Ascending aorta (tissue), 2 donors: ENCODE measurements at regions not wholly inside any gene's neighbourhood (a gene's known extent, or its start where the extent isn't known, plus 50 kb on each side); places are given as distances from the start of the nearest gene placed in this dataset.

ENCODE experiments used
- DNase-seq, 2 donors: peaks; one replicate each; pipeline ENCODE4 v3.0.0-alpha.2; 2019; ENCODE audit warnings: low spot score in 2 of 2
- H3K27ac ChIP-seq, 2 donors: fragments of 200-600 bp; sonication (generic); one replicate each; pipeline ENCODE4 v1.5.1; 2016 to 2017; ENCODE audit warnings: mild to moderate bottlenecking in 1 of 2
- H3K27me3 ChIP-seq: fragments of 200-600 bp; sonication (generic); one replicate; pipeline ENCODE4 v1.5.1; 2017
- H3K36me3 ChIP-seq, 2 donors: fragments of 200-600 bp; sonication (generic); one replicate each; pipeline ENCODE4 v1.5.1; 2016
- H3K4me1 ChIP-seq, 2 donors: fragments of 200-600 bp; sonication (generic); one replicate each; pipeline ENCODE4 v1.5.1; 2016 to 2017; ENCODE audit warnings: mild to moderate bottlenecking in 1 of 2
- H3K4me3 ChIP-seq, 2 donors: fragments of 200-600 bp; sonication (generic); one replicate each; pipeline ENCODE4 v1.5.1; 2016 to 2017; ENCODE audit warnings: mild to moderate bottlenecking in 1 of 2
- H3K9me3 ChIP-seq, 2 donors: fragments of 200-600 bp; sonication (generic); one replicate each; pipeline ENCODE4 v1.5.1; 2016
- CTCF ChIP-seq, 3 experiments: fragments of 200-600 bp in 2 of 3; fragments of 450-650 bp in 1 of 3; sonication (generic) in 2 of 3; IDR thresholded peaks; one replicate each; pipeline ENCODE4 v1.5.1; 2016 to 2019; ENCODE audit warnings: antibody characterized with exemption in 3 of 3, mild to moderate bottlenecking in 1 of 3, moderate library complexity in 1 of 3
- intact Hi-C: fragments of 100-400 bp; cut with DNase I; formaldehyde crosslinking; loops from one replicate; pipeline ENCODE4 v1.15.1; 2023

DNA sequence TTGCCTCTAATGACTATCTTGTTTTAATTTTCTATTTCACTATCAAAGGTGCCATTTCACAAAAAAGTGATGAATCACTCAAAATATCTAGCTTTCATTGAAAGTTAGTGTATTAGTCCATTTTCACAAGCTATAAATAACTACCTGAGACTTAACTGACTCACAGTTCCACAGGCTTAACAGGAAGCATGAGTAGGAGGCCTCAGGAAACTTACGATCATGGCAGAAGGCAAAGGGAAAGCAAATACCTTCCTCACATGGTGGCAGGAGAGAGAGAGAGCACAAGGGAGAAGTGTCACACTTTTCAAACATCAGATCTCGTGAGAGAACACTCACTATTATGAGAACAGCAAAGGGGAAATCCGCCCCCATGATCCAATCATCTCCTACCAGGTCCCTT, 1220.4 kb upstream of the ZEB2 start:
- no peaks in the 10 kb centered on the region for H3K9me3 ChIP-seq
- no peaks in the 10 kb centered on the region for H3K4me1 ChIP-seq
- no peak overlapping the region for H3K4me3 ChIP-seq
- no peak for TF ChIP-seq CTCF (IDR thresholded peaks at IDR 0.05)
- no peak for DNase-seq
- intact Hi-C loops = no loop called here
- no peaks in the 10 kb centered on the region for H3K36me3 ChIP-seq
- H3K27me3 ChIP-seq = no peaks in the 10 kb centered on the region
- no peak overlapping the region for H3K27ac ChIP-seq

DNA sequence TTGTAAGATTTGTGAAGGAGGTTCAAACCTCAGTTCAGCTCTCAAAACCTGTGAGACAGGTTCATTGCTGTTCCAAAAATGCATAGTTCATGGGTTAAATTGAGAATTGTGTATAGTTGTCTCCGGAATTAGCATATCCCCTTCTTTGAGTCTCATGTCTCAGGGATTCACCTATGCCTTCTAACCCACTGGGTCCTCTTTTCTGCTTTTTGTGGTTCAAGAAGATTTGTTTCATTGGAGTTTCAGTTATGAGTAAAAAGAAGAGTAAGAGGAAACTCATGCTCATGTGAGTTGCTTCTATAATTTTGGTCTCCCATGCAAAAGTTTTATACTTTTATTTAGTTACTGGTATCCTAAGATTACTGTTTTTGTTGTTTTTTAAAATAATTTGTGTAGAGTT, 1219.8 kb upstream of the ZEB2 start:
- no peaks in the 10 kb centered on the region for H3K27me3 ChIP-seq
- H3K36me3 ChIP-seq = no peaks in the 10 kb centered on the region
- H3K27ac ChIP-seq = no peak overlapping the region
- intact Hi-C loops = no loop called here
- H3K4me1 ChIP-seq = no peaks in the 10 kb centered on the region
- no peak overlapping the region for H3K4me3 ChIP-seq
- TF ChIP-seq CTCF (IDR thresholded peaks at IDR 0.05) = no peak
- no peak for DNase-seq
- H3K9me3 ChIP-seq = no peaks in the 10 kb centered on the region

GRCh38 chr2:145736871-145737270, 1217.0 kb upstream of the ZEB2 start:
- intact Hi-C loops = no loop called here
- Histone ChIP-seq H3K4me3 (no peak overlapping the region), H3K9me3 (no peaks in the 10 kb centered on the region), H3K4me1 (no peaks in the 10 kb centered on the region), H3K27ac (no peak overlapping the region), H3K36me3 (no peaks in the 10 kb centered on the region), H3K27me3 (no peaks in the 10 kb centered on the region)
- no peak for TF ChIP-seq CTCF (IDR thresholded peaks at IDR 0.05)
- no peak for DNase-seq

DNA sequence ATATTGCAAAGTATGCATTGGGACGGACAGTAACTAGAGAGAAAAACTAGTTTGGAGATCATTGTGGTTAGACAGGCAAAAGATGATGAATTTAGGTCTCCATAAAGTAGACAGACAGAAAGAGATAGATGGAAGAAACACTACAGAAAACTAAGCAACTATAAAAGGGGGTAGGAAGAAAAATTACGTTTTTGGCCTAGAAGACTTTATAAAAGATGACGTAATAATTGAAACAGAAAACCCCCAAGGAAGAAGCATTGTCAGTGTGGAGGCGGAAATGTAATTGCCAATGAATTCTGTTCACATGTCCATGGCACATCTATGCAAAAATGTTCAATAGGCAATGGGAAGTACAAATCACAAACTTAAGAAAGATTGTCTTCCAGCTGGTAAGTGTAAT, 1211.5 kb upstream of the ZEB2 start:
- Histone ChIP-seq H3K9me3 (no peaks in the 10 kb centered on the region), H3K36me3 (no peaks in the 10 kb centered on the region), H3K4me1 (no peaks in the 10 kb centered on the region), H3K27ac (no peak overlapping the region), H3K4me3 (no peak overlapping the region), H3K27me3 (no peaks in the 10 kb centered on the region)
- TF ChIP-seq CTCF (IDR thresholded peaks at IDR 0.05) = no peak
- DNase-seq = no peak
- intact Hi-C loops = no loop called here

DNA sequence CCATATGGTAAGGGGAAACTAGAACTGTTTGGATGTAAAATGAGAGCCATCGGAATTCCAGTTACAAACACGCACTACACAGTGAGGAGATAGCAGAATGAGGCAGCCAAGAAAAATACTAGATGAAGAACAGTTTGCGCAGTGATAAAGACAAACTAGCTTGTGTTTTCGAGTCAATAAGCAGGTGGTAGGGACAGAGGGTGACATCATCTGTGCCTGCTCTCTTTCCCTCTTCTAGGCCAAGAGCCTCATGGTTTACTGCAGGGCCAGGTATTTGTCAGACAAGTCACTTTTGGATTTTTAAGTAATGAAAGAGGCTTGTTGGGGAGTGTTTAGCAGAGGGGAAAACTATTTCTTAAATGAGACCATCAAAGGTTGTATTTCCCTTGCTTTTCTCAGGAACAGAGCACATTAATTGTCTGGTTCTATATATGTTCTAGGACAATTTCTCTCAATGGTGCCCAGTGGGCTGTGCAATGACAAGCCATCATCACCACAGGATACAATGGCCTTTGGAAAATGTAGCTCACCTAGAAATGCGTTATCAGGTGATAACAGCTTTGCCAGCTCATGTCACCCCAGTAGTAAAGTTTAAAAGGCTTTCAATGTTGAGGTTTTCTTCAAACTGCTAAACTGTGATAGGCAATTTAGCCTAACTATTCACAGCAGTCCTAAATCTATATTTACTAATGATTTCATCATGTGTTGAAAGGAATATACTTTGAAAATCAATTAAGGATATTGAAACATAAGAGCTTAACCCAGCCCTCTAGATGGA, 1210.3 kb upstream of the ZEB2 start:
- H3K9me3 ChIP-seq = no peaks in the 10 kb centered on the region
- no peak for TF ChIP-seq CTCF (IDR thresholded peaks at IDR 0.05)
- no peaks in the 10 kb centered on the region for H3K27me3 ChIP-seq
- intact Hi-C loops = no loop called here
- no peak overlapping the region for H3K4me3 ChIP-seq
- H3K27ac ChIP-seq = no peak overlapping the region
- no peaks in the 10 kb centered on the region for H3K36me3 ChIP-seq
- no peak for DNase-seq
- no peaks in the 10 kb centered on the region for H3K4me1 ChIP-seq

GRCh38 chr2:145729481-145729880, 1209.6 kb upstream of the ZEB2 start:
- DNase-seq = no peak
- no peak for TF ChIP-seq CTCF (IDR thresholded peaks at IDR 0.05)
- Histone ChIP-seq H3K4me3 (no peak overlapping the region), H3K27me3 (no peaks in the 10 kb centered on the region), H3K36me3 (no peaks in the 10 kb centered on the region), H3K4me1 (no peaks in the 10 kb centered on the region), H3K27ac (no peak overlapping the region), H3K9me3 (no peaks in the 10 kb centered on the region)
- intact Hi-C loops = no loop called here
